ENCODE measurements at regions not wholly inside any gene's neighbourhood (a gene's known extent, or its start where the extent isn't known, plus 50 kb on each side); places are given as distances from the start of the nearest gene placed in this dataset.

DNA sequence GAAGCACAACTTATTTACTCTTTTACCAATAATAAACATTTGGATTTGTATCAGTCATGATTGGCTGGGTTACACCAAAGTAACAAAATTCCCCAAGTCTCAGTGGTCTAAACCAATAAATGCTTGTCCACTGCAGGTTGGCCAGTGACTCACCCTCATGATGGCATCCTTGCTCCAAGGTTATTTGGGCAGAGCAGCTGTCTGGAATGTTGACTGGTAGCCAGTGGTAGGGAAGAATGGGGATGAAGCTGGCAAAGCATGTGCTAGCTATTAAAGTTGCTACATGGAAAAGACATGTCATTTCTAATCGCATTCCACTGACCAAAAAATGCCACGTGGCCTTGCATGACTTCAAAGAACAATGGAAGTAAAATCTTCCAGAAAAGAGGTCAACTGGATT is 1168.7 kb upstream of the CELF2 start (continued):
- no peak for TF ChIP-seq RAD21 (IDR thresholded peaks at IDR 0.05; ENCODE audit: low read depth)
- TF ChIP-seq, protein P1, sequence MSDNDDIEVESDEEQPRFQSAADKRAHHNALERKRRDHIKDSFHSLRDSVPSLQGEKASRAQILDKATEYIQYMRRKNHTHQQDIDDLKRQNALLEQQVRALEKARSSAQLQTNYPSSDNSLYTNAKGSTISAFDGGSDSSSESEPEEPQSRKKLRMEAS (IDR thresholded peaks at IDR 0.05), result no peak
- TF ChIP-seq EZH2 (IDR thresholded peaks at IDR 0.05), result no peak
- TF ChIP-seq FOSL1 (IDR thresholded peaks at IDR 0.05; ENCODE audit: low read depth), result no peak
- no peak for TF ChIP-seq EGR1 (IDR thresholded peaks at IDR 0.05; ENCODE audit: low read depth)
- TF ChIP-seq EZH2phosphoT487 (IDR thresholded peaks at IDR 0.05; ENCODE audit: borderline replicate concordance), result no peak
- TF ChIP-seq JUND (IDR thresholded peaks at IDR 0.05), result no peak
- TF ChIP-seq CEBPB (IDR thresholded peaks at IDR 0.05; ENCODE audit: low read depth), result no peak

DNA sequence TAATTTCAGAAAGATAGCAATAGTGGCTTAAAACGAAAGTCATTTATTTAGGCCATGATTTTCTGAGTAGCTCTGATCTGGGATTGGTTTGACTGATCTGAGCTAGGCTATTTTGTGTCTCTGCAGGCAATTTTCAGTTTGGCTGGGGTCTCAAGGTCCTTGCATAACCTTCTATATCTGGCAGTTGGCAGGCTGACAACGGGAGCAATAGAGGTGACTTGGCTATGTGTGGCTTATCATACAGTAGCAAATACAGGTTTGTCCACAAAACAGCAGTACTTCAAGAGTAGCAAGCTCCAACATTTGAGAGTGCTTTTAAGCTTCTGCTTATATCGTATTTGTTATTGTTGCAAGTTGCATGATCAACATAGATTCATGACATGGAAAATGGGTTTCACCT is 1167.3 kb upstream of the CELF2 start:
- intact Hi-C loops (cut with micrococcal nuclease), result no loop called here
- Histone ChIP-seq H3K79me2 (ENCODE audit: insufficient read depth, low read length) (no peaks in the 10 kb centered on the region), H3K36me3 (ENCODE audit: control insufficient read depth in 1 of 2, insufficient read depth in 2 of 2, low read length in 2 of 2) (no peaks in the 10 kb centered on the region), H3K27me3 (ENCODE audit: insufficient read depth, low read length) (no peaks in the 10 kb centered on the region), H2AFZ (ENCODE audit: low read depth, low read length, poor library complexity, severe bottlenecking) (no peak overlapping the region), H3K4me1 (ENCODE audit: control insufficient read depth in 1 of 2, insufficient read depth in 2 of 2, low read length in 2 of 2) (no peaks in the 10 kb centered on the region), H3K27ac (ENCODE audit: low read depth, low read length) (no peak overlapping the region), H3K9me3 (ENCODE audit: control insufficient read depth in 1 of 2, insufficient read depth in 1 of 2, low read depth in 1 of 2, low read length in 2 of 2) (peaks cover 27 to 33% of the 10 kb centered on the region in 2 experiments; a peak in 2 of 4 replicates), H3K9me2 (ENCODE audit: insufficient read depth) (no peaks in the 10 kb centered on the region), H3K4me2 (ENCODE audit: low read length) (no peak overlapping the region), H3K9ac (ENCODE audit: low read length) (no peak overlapping the region), H3K4me3 (replicated peaks in 1 of 2; ENCODE audit: low read depth in 1 of 2, low read length in 2 of 2) (no peak overlapping the region), H4K20me1 (ENCODE audit: insufficient read depth) (no peaks in the 10 kb centered on the region)
- RAD21 ChIA-PET (ENCODE audit: low non-redundant PET in 1 of 2, low total read pairs in 2 of 2, uncharacterized antibody in 2 of 2, unreplicated experiment in 2 of 2), result no interaction called here
- DNase-seq (ENCODE audit: low read depth, low spot score) (no peak), ATAC-seq (no peak)
- CTCF ChIA-PET, result no interaction called here
- POLR2A ChIA-PET, result no interaction called here
- no TSS peak for BruUV-seq (replicated peaks)
- TF ChIP-seq EGR1 (IDR thresholded peaks at IDR 0.05; ENCODE audit: low read depth), result no peak
- TF ChIP-seq SIN3A (IDR thresholded peaks at IDR 0.05; ENCODE audit: low read depth), result no peak
- TF ChIP-seq, protein P2, sequence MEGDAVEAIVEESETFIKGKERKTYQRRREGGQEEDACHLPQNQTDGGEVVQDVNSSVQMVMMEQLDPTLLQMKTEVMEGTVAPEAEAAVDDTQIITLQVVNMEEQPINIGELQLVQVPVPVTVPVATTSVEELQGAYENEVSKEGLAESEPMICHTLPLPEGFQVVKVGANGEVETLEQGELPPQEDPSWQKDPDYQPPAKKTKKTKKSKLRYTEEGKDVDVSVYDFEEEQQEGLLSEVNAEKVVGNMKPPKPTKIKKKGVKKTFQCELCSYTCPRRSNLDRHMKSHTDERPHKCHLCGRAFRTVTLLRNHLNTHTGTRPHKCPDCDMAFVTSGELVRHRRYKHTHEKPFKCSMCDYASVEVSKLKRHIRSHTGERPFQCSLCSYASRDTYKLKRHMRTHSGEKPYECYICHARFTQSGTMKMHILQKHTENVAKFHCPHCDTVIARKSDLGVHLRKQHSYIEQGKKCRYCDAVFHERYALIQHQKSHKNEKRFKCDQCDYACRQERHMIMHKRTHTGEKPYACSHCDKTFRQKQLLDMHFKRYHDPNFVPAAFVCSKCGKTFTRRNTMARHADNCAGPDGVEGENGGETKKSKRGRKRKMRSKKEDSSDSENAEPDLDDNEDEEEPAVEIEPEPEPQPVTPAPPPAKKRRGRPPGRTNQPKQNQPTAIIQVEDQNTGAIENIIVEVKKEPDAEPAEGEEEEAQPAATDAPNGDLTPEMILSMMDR (IDR thresholded peaks at IDR 0.05 in 2 of 3, conservative IDR thresholded peaks at IDR 0.05 in 1 of 3; ENCODE audit: borderline replicate concordance in 1 of 3, insufficient read depth in 1 of 3, low read depth in 2 of 3, low read length in 2 of 3), result no peak
- TF ChIP-seq SRF (IDR thresholded peaks at IDR 0.05; ENCODE audit: low read depth), result no peak
- TF ChIP-seq CBX3 (IDR thresholded peaks at IDR 0.05; ENCODE audit: low read depth), result no peak
- TF ChIP-seq TCF7L2 (IDR thresholded peaks at IDR 0.05; ENCODE audit: borderline replicate concordance, extremely low read depth, insufficient read depth, insufficient read length), result no peak
- no peak for TF ChIP-seq JUND (IDR thresholded peaks at IDR 0.05)
- TF ChIP-seq EZH2 (IDR thresholded peaks at IDR 0.05), result no peak
- TF ChIP-seq SP1 (IDR thresholded peaks at IDR 0.05; ENCODE audit: low read depth), result no peak

All from HCT116 (cell line).